GM23338 (cell line): ENCODE measurements at regions not wholly inside any gene's neighbourhood (a gene's known extent, or its start where the extent isn't known, plus 50 kb on each side); places are given as distances from the start of the nearest gene placed in this dataset.

Experiments
- CREB1 ChIP-seq: fragments of 250-450 bp; sonication (Bioruptor Pico); IDR thresholded peaks from 2 replicates; pipeline ENCODE4 v1.5.0; 2020; ENCODE audit warnings: low read depth, mild to moderate bottlenecking, moderate library complexity
- EZH2phosphoT487 ChIP-seq: fragments of 200-600 bp; sonication (generic); IDR thresholded peaks from one replicate; pipeline ENCODE4 v1.8.1; 2018; ENCODE audit warnings: antibody characterized with exemption; ENCODE audit not compliant: unreplicated experiment
- JUNB ChIP-seq: IDR thresholded peaks from one replicate; pipeline ENCODE4 v1.6.1; 2016; ENCODE audit warnings: antibody characterized with exemption; ENCODE audit not compliant: unreplicated experiment
- NANOG ChIP-seq: IDR thresholded peaks from 2 replicates; pipeline ENCODE4 v1.6.1; 2016; ENCODE audit warnings: antibody characterized with exemption, borderline replicate concordance
- POLR2AphosphoS5 ChIP-seq: IDR thresholded peaks from 2 replicates; pipeline ENCODE4 v1.6.1; 2016; ENCODE audit warnings: antibody characterized with exemption, low read depth
- ZNF114 ChIP-seq: fragments of 250-450 bp; sonication (Bioruptor Pico); IDR thresholded peaks from 2 replicates; pipeline ENCODE4 v1.5.0; 2020; ENCODE audit warnings: mild to moderate bottlenecking, moderate library complexity
- ZNF331 ChIP-seq: fragments of 250-450 bp; sonication (Bioruptor Pico); IDR thresholded peaks from 2 replicates; pipeline ENCODE4 v1.5.0; 2020; ENCODE audit warnings: low read depth, mild to moderate bottlenecking, moderate library complexity
- TF ChIP-seq, protein P1 (sequence below): fragments of 250-450 bp; sonication (Bioruptor Pico); IDR thresholded peaks from 2 replicates; pipeline ENCODE4 v1.5.0; 2020; ENCODE audit warnings: mild to moderate bottlenecking, moderate library complexity
- TF ChIP-seq, protein P2 (sequence below): IDR thresholded peaks from 2 replicates; pipeline ENCODE4 v1.6.1; 2016; ENCODE audit warnings: antibody characterized with exemption
- TF ChIP-seq, protein P3 (sequence below), 2 experiments: fragments of 200-600 bp in 1 of 2; sonication (generic) in 1 of 2; conservative IDR thresholded peaks; 2 replicates each; pipeline versions ENCODE4 v1.5.1 to v1.6.1; 2016 to 2017; ENCODE audit warnings: antibody characterized with exemption in 2 of 2, low read depth in 2 of 2, mild to moderate bottlenecking in 2 of 2, moderate library complexity in 1 of 2

DNA sequence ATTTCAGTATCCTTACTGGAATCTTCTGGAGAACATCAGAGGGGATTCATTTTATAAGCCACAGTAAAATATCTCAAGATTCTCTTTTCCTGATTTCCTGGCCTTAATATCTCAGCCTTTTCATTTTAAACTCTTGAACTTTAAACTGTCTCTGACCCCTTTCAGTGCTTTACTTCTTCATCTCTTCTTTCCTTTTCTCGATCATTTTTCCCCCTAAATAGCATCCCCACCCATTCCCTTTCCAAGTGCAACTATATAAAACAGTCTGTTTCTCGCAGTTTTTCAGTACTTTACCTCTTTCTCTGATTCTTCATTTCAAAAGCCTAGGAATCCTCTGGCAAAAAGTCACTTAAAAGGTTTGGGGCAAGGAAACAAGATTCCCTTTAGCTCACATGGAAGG, 80.5 kb downstream of the PALM2AKAP2 start (continued):
- TF ChIP-seq, protein P1, sequence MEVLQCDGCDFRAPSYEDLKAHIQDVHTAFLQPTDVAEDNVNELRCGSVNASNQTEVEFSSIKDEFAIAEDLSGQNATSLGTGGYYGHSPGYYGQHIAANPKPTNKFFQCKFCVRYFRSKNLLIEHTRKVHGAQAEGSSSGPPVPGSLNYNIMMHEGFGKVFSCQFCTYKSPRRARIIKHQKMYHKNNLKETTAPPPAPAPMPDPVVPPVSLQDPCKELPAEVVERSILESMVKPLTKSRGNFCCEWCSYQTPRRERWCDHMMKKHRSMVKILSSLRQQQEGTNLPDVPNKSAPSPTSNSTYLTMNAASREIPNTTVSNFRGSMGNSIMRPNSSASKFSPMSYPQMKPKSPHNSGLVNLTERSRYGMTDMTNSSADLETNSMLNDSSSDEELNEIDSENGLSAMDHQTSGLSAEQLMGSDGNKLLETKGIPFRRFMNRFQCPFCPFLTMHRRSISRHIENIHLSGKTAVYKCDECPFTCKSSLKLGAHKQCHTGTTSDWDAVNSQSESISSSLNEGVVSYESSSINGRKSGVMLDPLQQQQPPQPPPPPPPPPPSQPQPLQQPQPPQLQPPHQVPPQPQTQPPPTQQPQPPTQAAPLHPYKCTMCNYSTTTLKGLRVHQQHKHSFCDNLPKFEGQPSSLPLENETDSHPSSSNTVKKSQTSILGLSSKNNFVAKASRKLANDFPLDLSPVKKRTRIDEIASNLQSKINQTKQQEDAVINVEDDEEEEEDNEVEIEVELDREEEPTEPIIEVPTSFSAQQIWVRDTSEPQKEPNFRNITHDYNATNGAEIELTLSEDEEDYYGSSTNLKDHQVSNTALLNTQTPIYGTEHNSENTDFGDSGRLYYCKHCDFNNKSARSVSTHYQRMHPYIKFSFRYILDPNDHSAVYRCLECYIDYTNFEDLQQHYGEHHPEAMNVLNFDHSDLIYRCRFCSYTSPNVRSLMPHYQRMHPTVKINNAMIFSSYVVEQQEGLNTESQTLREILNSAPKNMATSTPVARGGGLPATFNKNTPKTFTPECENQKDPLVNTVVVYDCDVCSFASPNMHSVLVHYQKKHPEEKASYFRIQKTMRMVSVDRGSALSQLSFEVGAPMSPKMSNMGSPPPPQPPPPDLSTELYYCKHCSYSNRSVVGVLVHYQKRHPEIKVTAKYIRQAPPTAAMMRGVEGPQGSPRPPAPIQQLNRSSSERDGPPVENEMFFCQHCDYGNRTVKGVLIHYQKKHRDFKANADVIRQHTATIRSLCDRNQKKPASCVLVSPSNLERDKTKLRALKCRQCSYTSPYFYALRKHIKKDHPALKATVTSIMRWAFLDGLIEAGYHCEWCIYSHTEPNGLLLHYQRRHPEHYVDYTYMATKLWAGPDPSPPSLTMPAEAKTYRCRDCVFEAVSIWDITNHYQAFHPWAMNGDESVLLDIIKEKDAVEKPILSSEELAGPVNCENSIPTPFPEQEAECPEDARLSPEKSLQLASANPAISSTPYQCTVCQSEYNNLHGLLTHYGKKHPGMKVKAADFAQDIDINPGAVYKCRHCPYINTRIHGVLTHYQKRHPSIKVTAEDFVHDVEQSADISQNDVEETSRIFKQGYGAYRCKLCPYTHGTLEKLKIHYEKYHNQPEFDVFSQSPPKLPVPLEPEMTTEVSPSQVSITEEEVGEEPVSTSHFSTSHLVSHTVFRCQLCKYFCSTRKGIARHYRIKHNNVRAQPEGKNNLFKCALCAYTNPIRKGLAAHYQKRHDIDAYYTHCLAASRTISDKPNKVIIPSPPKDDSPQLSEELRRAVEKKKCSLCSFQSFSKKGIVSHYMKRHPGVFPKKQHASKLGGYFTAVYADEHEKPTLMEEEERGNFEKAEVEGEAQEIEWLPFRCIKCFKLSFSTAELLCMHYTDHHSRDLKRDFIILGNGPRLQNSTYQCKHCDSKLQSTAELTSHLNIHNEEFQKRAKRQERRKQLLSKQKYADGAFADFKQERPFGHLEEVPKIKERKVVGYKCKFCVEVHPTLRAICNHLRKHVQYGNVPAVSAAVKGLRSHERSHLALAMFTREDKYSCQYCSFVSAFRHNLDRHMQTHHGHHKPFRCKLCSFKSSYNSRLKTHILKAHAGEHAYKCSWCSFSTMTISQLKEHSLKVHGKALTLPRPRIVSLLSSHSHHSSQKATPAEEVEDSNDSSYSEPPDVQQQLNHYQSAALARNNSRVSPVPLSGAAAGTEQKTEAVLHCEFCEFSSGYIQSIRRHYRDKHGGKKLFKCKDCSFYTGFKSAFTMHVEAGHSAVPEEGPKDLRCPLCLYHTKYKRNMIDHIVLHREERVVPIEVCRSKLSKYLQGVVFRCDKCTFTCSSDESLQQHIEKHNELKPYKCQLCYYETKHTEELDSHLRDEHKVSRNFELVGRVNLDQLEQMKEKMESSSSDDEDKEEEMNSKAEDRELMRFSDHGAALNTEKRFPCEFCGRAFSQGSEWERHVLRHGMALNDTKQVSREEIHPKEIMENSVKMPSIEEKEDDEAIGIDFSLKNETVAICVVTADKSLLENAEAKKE (CRISPR knock-in tag) = no peak
- TF ChIP-seq JUNB = no peak
- TF ChIP-seq, protein P2, sequence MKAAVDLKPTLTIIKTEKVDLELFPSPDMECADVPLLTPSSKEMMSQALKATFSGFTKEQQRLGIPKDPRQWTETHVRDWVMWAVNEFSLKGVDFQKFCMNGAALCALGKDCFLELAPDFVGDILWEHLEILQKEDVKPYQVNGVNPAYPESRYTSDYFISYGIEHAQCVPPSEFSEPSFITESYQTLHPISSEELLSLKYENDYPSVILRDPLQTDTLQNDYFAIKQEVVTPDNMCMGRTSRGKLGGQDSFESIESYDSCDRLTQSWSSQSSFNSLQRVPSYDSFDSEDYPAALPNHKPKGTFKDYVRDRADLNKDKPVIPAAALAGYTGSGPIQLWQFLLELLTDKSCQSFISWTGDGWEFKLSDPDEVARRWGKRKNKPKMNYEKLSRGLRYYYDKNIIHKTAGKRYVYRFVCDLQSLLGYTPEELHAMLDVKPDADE = no peak
- no peak for TF ChIP-seq ZNF114
- TF ChIP-seq ZNF331 (CRISPR knock-in tag) = no peak
- no peak for TF ChIP-seq EZH2phosphoT487
- TF ChIP-seq, protein P3, sequence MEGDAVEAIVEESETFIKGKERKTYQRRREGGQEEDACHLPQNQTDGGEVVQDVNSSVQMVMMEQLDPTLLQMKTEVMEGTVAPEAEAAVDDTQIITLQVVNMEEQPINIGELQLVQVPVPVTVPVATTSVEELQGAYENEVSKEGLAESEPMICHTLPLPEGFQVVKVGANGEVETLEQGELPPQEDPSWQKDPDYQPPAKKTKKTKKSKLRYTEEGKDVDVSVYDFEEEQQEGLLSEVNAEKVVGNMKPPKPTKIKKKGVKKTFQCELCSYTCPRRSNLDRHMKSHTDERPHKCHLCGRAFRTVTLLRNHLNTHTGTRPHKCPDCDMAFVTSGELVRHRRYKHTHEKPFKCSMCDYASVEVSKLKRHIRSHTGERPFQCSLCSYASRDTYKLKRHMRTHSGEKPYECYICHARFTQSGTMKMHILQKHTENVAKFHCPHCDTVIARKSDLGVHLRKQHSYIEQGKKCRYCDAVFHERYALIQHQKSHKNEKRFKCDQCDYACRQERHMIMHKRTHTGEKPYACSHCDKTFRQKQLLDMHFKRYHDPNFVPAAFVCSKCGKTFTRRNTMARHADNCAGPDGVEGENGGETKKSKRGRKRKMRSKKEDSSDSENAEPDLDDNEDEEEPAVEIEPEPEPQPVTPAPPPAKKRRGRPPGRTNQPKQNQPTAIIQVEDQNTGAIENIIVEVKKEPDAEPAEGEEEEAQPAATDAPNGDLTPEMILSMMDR (conservative IDR thresholded peaks at IDR 0.05; ENCODE audit: low read depth in 2 of 2) = no peak
- TF ChIP-seq CREB1 (CRISPR knock-in tag) = no peak
- TF ChIP-seq POLR2AphosphoS5 = no peak
- no peak for TF ChIP-seq NANOG
